ENCODE measurements at regions not wholly inside any gene's neighbourhood (a gene's known extent, or its start where the extent isn't known, plus 50 kb on each side); places are given as distances from the start of the nearest gene placed in this dataset.

GRCh38 chr1:117685936-117686806 is 80.3 kb downstream of the TENT5C start (continued):
- TF ChIP-seq RAD21 (IDR thresholded peaks at IDR 0.05 in 1 of 2, conservative IDR thresholded peaks at IDR 0.05 in 1 of 2; ENCODE audit: low read depth in 2 of 2, low read length in 2 of 2), result peak; percentile 33 to 37; a peak in 3 of 4 replicates

Data from H1 (cell line).